ENCODE measurements at regions not wholly inside any gene's neighbourhood (a gene's known extent, or its start where the extent isn't known, plus 50 kb on each side); places are given as distances from the start of the nearest gene placed in this dataset.

DNA sequence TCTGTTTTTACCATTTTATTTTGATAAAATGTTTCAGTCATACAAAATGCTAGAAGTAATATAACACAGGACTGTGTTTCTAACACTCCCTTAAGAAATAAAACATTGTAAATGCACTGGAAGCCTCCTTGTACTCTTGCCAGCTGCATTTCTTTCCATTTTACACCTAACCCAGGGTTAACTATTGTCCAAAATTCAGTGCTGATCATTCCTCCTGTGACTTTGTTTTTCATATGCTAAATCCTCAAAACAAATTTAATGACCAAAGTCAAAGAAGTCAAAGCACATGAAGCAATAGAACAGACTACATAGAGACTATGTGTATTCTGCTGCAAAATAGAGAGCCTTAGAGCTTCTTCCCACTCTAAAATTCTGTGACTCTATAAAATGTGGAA is 420.3 kb upstream of the PRICKLE1 start:
- TF ChIP-seq, protein P1, sequence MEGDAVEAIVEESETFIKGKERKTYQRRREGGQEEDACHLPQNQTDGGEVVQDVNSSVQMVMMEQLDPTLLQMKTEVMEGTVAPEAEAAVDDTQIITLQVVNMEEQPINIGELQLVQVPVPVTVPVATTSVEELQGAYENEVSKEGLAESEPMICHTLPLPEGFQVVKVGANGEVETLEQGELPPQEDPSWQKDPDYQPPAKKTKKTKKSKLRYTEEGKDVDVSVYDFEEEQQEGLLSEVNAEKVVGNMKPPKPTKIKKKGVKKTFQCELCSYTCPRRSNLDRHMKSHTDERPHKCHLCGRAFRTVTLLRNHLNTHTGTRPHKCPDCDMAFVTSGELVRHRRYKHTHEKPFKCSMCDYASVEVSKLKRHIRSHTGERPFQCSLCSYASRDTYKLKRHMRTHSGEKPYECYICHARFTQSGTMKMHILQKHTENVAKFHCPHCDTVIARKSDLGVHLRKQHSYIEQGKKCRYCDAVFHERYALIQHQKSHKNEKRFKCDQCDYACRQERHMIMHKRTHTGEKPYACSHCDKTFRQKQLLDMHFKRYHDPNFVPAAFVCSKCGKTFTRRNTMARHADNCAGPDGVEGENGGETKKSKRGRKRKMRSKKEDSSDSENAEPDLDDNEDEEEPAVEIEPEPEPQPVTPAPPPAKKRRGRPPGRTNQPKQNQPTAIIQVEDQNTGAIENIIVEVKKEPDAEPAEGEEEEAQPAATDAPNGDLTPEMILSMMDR (IDR thresholded peaks at IDR 0.05; ENCODE audit: poor library complexity, severe bottlenecking): no peak

GRCh38 chr12:43008953-43009845 is 419.7 kb upstream of the PRICKLE1 start:
- Histone ChIP-seq H3K36me3 (ENCODE audit: low read depth) (no peaks in the 10 kb centered on the region), H3K27me3 (ENCODE audit: insufficient read depth, poor library complexity, severe bottlenecking) (no peaks in the 10 kb centered on the region), H3K27ac (ENCODE audit: poor library complexity, severe bottlenecking) (no peak overlapping the region), H3K4me3 (ENCODE audit: severe bottlenecking) (no peak overlapping the region), H3K9me3 (ENCODE audit: severe bottlenecking) (no peaks in the 10 kb centered on the region), H3K4me1 (ENCODE audit: insufficient read depth, poor library complexity, severe bottlenecking) (no peaks in the 10 kb centered on the region)
- DNase-seq (ENCODE audit: low spot score): no peak
- TF ChIP-seq, protein P1 (IDR thresholded peaks at IDR 0.05; ENCODE audit: poor library complexity, severe bottlenecking): no peak
- ATAC-seq (ENCODE audit: low read depth): no peak

More for the DNA sequence above, 420.3 kb upstream of the PRICKLE1 start:
- Histone ChIP-seq H3K9me3 (ENCODE audit: severe bottlenecking) (no peaks in the 10 kb centered on the region), H3K4me3 (ENCODE audit: severe bottlenecking) (no peak overlapping the region), H3K27me3 (ENCODE audit: insufficient read depth, poor library complexity, severe bottlenecking) (no peaks in the 10 kb centered on the region), H3K4me1 (ENCODE audit: insufficient read depth, poor library complexity, severe bottlenecking) (no peaks in the 10 kb centered on the region), H3K27ac (ENCODE audit: poor library complexity, severe bottlenecking) (no peak overlapping the region), H3K36me3 (ENCODE audit: low read depth) (no peaks in the 10 kb centered on the region)
- ATAC-seq (ENCODE audit: low read depth) (no peak), DNase-seq (ENCODE audit: low spot score) (no peak)

GRCh38 chr12:43004908-43005307 is 415.4 kb upstream of the PRICKLE1 start:
- DNase-seq (ENCODE audit: low spot score) (no peak), ATAC-seq (ENCODE audit: low read depth) (no peak)
- Histone ChIP-seq H3K27ac (ENCODE audit: poor library complexity, severe bottlenecking) (no peak overlapping the region), H3K36me3 (ENCODE audit: low read depth) (no peaks in the 10 kb centered on the region), H3K27me3 (ENCODE audit: insufficient read depth, poor library complexity, severe bottlenecking) (no peaks in the 10 kb centered on the region), H3K4me1 (ENCODE audit: insufficient read depth, poor library complexity, severe bottlenecking) (no peaks in the 10 kb centered on the region), H3K9me3 (ENCODE audit: severe bottlenecking) (no peaks in the 10 kb centered on the region), H3K4me3 (ENCODE audit: severe bottlenecking) (no peak overlapping the region)
- TF ChIP-seq, protein P1 (IDR thresholded peaks at IDR 0.05; ENCODE audit: poor library complexity, severe bottlenecking): no peak

DNA sequence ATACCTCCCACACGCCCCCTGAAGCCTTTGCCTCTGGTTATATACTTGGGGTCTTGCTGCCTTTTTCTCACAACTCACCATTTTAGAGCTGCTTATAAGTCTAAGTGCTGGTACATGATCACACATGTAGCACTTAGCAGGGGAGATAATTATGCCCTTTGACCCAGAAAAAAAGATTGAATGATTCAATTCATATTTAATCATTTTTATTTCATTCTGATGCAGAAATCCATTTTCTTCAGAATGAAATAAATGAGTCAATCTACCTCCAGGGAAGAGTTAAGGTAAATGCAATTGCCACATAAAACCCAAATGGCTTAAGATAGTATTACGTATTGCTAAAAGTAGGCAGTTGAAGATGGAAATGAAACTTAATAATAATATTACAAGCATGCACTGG is 414.6 kb upstream of the PRICKLE1 start:
- Histone ChIP-seq H3K4me1 (ENCODE audit: insufficient read depth, poor library complexity, severe bottlenecking) (no peaks in the 10 kb centered on the region), H3K27ac (ENCODE audit: poor library complexity, severe bottlenecking) (no peak overlapping the region), H3K27me3 (ENCODE audit: insufficient read depth, poor library complexity, severe bottlenecking) (no peaks in the 10 kb centered on the region), H3K4me3 (ENCODE audit: severe bottlenecking) (no peak overlapping the region), H3K9me3 (ENCODE audit: severe bottlenecking) (no peaks in the 10 kb centered on the region), H3K36me3 (ENCODE audit: low read depth) (no peaks in the 10 kb centered on the region)
- DNase-seq (ENCODE audit: low spot score) (no peak), ATAC-seq (ENCODE audit: low read depth) (no peak)
- TF ChIP-seq, protein P1 (IDR thresholded peaks at IDR 0.05; ENCODE audit: poor library complexity, severe bottlenecking): no peak

- ATAC-seq (ENCODE audit: low read depth): no peak
- Histone ChIP-seq H3K4me3 (ENCODE audit: severe bottlenecking) (no peak overlapping the region), H3K4me1 (ENCODE audit: insufficient read depth, poor library complexity, severe bottlenecking) (no peaks in the 10 kb centered on the region), H3K36me3 (ENCODE audit: low read depth) (no peaks in the 10 kb centered on the region), H3K27me3 (ENCODE audit: insufficient read depth, poor library complexity, severe bottlenecking) (no peaks in the 10 kb centered on the region), H3K9me3 (ENCODE audit: severe bottlenecking) (no peaks in the 10 kb centered on the region), H3K27ac (ENCODE audit: poor library complexity, severe bottlenecking) (no peak overlapping the region)
- no peak for DNase-seq (ENCODE audit: low spot score)
- TF ChIP-seq, protein P1 (IDR thresholded peaks at IDR 0.05; ENCODE audit: poor library complexity, severe bottlenecking): no peak
These were observed 407.4 kb upstream of the PRICKLE1 start for GRCh38 chr12:42996869-42997431.
